ENCODE measurements at regions not wholly inside any gene's neighbourhood (a gene's known extent, or its start where the extent isn't known, plus 50 kb on each side); places are given as distances from the start of the nearest gene placed in this dataset.

DNA sequence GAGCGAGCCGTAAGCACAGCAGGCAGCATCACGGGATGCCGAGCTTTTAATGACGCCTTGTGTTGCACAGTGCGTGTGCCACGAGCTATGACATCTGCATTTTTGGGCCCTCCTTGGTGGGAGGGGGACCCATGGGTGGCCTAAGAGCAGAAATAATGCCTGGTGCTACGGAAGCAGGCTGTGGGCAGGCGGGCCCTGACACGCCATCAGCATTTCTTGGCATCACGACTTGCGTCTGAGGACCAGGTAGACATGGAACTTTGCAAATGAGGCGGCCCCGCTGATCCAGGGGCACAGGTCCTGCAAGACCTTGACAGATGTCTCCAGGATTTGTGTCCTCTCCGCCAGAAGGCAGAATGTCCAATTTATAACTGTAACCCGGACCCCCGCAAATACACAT lies 117.8 kb upstream of the RNF32 start:
- DNase-seq = no peak
- TF ChIP-seq MAFK (IDR thresholded peaks at IDR 0.05; ENCODE audit: low read depth, low read length) (no peak), CEBPB (IDR thresholded peaks at IDR 0.05; ENCODE audit: low read depth, low read length) (no peak), RFX5 (IDR thresholded peaks at IDR 0.05; ENCODE audit: low read depth, low read length) (no peak), POLR2A (IDR thresholded peaks at IDR 0.05; ENCODE audit: low read depth, low read length) (no peak)
- Histone ChIP-seq H2BK20ac (ENCODE audit: low read depth, low read length) (no peak overlapping the region), H3K9me3 (ENCODE audit: control insufficient read depth, insufficient read depth, low read length) (peaks cover 6% of the 10 kb centered on the region), H2BK15ac (ENCODE audit: low read depth, low read length) (no peak overlapping the region), H3K18ac (ENCODE audit: low read depth, low read length) (no peak overlapping the region), H2AK5ac (ENCODE audit: low read depth, low read length) (no peak overlapping the region), H2AK9ac (replicated peaks; ENCODE audit: low read depth, low read length, poor library complexity) (no peak overlapping the region), H3K56ac (ENCODE audit: extremely low read depth, insufficient read depth, low read length) (no peak overlapping the region), H3K4me3 (ENCODE audit: insufficient read depth, low read depth, low read length) (no peak overlapping the region), H3K4me2 (ENCODE audit: low read depth, low read length) (no peak overlapping the region), H3K9ac (ENCODE audit: low read depth, low read length) (no peak overlapping the region), H2BK120ac (ENCODE audit: low read depth, low read length) (no peak overlapping the region), H4K8ac (ENCODE audit: low read depth in 2 of 2, low read length in 2 of 2) (no peak overlapping the region), H2AFZ (replicated peaks; ENCODE audit: low read length, poor library complexity) (no peak overlapping the region), H3K36me3 (ENCODE audit: control insufficient read depth, insufficient read depth, low read length) (no peaks in the 10 kb centered on the region), H4K5ac (ENCODE audit: low read depth, low read length) (no peak overlapping the region), H3K27ac (ENCODE audit: insufficient read depth, low read length) (no peak overlapping the region), H3K4ac (ENCODE audit: low read depth, low read length) (no peak overlapping the region), H3K79me1 (ENCODE audit: low read depth in 1 of 2, low read length in 2 of 2) (no peaks in the 10 kb centered on the region), H2BK5ac (ENCODE audit: low read depth, low read length, poor library complexity, severe bottlenecking) (no peak overlapping the region), H3K14ac (replicated peaks; ENCODE audit: low read depth, low read length) (no peak overlapping the region), H3K23ac (ENCODE audit: low read depth, low read length) (no peak overlapping the region), H3K27me3 (ENCODE audit: control insufficient read depth, insufficient read depth, low read length) (no peaks in the 10 kb centered on the region), H3K9me1 (ENCODE audit: insufficient read depth, low read length) (no peaks in the 10 kb centered on the region), H4K20me1 (ENCODE audit: insufficient read depth, low read length) (no peaks in the 10 kb centered on the region), H3K4me1 (ENCODE audit: control insufficient read depth, insufficient read depth, low read length) (no peaks in the 10 kb centered on the region), H4K91ac (ENCODE audit: insufficient read depth, low read depth, low read length) (no peak overlapping the region)
- ChIA-PET POLR2A (ENCODE audit: unreplicated experiment) (no interaction called here), CTCF (interaction anchor here (0.5 kb wide), 1 partner anchor 711 kb away, joined by 4 read pairs; the partner anchor contains the start of gene SHH)
- ATAC-seq (ENCODE audit: low read depth) = no peak
- 76% methylated on average over 7 of the region's 17 CpGs; no CpG with 5 or more reads in 1 of the 2 experiments for WGBS, 2 experiments (ENCODE audit: extremely low coverage in 2 of 2, insufficient read length in 1 of 2)
- dilution Hi-C loops (cut with HindIII; ENCODE audit: low sequenced_read_pairs, unreplicated experiment) (no loop called here), intact Hi-C loops (cut with micrococcal nuclease) (no loop called here), in situ Hi-C loops (cut with MboI; ENCODE audit: low sequenced_read_pairs) (no loop called here)
- BruUV-seq (replicated peaks) = no TSS peak
